G401 (cell line): ENCODE measurements at regions not wholly inside any gene's neighbourhood (a gene's known extent, or its start where the extent isn't known, plus 50 kb on each side); places are given as distances from the start of the nearest gene placed in this dataset.
"Not testable (repeated sequence)": the region's sequence is repeated elsewhere in the genome, so short reads cannot be mapped to it uniquely, and the experiment has no call there.

ENCODE experiments used
- DNase-seq: peaks from one replicate; pipeline ENCODE4 v3.0.0-alpha.2; 2015; ENCODE audit warnings: low spot score
- in situ Hi-C: cut with HindIII; loops from 2 replicates; pipeline ENCODE4 v1.10.0; 2016; ENCODE audit warnings: low sequenced_read_pairs, mixed read lengths

- in situ Hi-C loops, result no loop called here
Observed at GRCh38 chr21:43295066-43295958, 126.5 kb downstream of the CRYAA start.

GRCh38 chr21:43294194-43294902 lies 125.5 kb downstream of the CRYAA start:
- in situ Hi-C loops, result no loop called here
- no peak for DNase-seq

More at GRCh38 chr21:43295066-43295958, 126.5 kb downstream of the CRYAA start:
- DNase-seq, result no peak

GRCh38 chr21:43292866-43293142 lies 124.0 kb downstream of the CRYAA start:
- no peak for DNase-seq
- in situ Hi-C loops, result no loop called here

GRCh38 chr21:43292041-43292865 lies 123.4 kb downstream of the CRYAA start:
- in situ Hi-C loops, result no loop called here
- DNase-seq, result no peak

- in situ Hi-C loops, result no loop called here
Observed at GRCh38 chr21:43291347-43291950, 122.6 kb downstream of the CRYAA start.

GRCh38 chr21:43290421-43291346 lies 121.9 kb downstream of the CRYAA start:
- in situ Hi-C loops, result no loop called here
- DNase-seq, result no peak

More at GRCh38 chr21:43291347-43291950, 122.6 kb downstream of the CRYAA start:
- no peak for DNase-seq

- in situ Hi-C loops, result no loop called here
Observed at GRCh38 chr21:43289966-43290365, 121.2 kb downstream of the CRYAA start.

GRCh38 chr21:43289442-43289841 lies 120.6 kb downstream of the CRYAA start:
- no peak for DNase-seq

More at GRCh38 chr21:43289966-43290365, 121.2 kb downstream of the CRYAA start:
- no peak for DNase-seq

GRCh38 chr21:43287795-43288755 lies 119.3 kb downstream of the CRYAA start:
- in situ Hi-C loops, result no loop called here

More at GRCh38 chr21:43289442-43289841, 120.6 kb downstream of the CRYAA start:
- in situ Hi-C loops, result no loop called here

GRCh38 chr21:43287111-43287760 lies 118.4 kb downstream of the CRYAA start:
- DNase-seq, result no peak
- in situ Hi-C loops, result no loop called here

More at GRCh38 chr21:43287795-43288755, 119.3 kb downstream of the CRYAA start:
- DNase-seq, result no peak

GRCh38 chr21:43286196-43286595 lies 117.4 kb downstream of the CRYAA start:
- no peak for DNase-seq
- in situ Hi-C loops, result no loop called here

GRCh38 chr21:43284700-43285099 lies 115.9 kb downstream of the CRYAA start:
- in situ Hi-C loops, result no loop called here
- no peak for DNase-seq

GRCh38 chr21:43284238-43284637 lies 115.4 kb downstream of the CRYAA start:
- in situ Hi-C loops, result no loop called here
- no peak for DNase-seq

- in situ Hi-C loops, DNase-seq: not testable (repeated sequence)
Observed at GRCh38 chr21:43283925-43284221, 115.1 kb downstream of the CRYAA start.

- in situ Hi-C loops, result no loop called here
- DNase-seq, result no peak
Observed at GRCh38 chr21:43283136-43283924, 114.5 kb downstream of the CRYAA start.
